Hematopoietic multipotent progenitor cell treated with erythropoietin and hydrocortisone succinate and interleukin-3 and kit ligand, for 4 days (in vitro differentiated cells): ENCODE measurements at regions not wholly inside any gene's neighbourhood (a gene's known extent, or its start where the extent isn't known, plus 50 kb on each side); places are given as distances from the start of the nearest gene placed in this dataset.
"Not testable (repeated sequence)": the region's sequence is repeated elsewhere in the genome, so short reads cannot be mapped to it uniquely, and the experiment has no call there.

Source experiments
- DNase-seq: peaks from one replicate; pipeline ENCODE4 v3.0.0-alpha.2; 2015

GRCh38 chr15:38614621-38615020 is 50.0 kb upstream of the RASGRP1 start:
- DNase-seq: no peak

DNA sequence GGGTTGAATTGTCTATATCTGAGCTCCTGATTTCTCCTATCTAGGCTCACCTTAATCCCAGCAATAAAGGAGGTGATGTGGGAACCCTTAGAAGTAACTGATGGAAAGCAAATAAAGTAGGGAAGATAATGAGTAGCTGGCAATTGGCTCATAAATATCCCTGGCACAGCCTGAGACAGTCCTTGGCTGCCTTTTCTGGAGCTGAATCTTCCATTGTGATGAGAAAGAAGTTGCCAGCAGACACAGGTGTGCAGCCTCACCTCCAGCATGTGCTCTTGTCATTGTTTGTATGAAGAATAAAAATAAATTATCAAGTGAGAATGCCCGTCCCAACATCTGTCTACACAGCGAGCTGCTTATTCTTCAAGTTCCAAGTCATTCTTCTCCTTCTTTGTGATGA is 53.2 kb upstream of the RASGRP1 start:
- no peak for DNase-seq

GRCh38 chr15:38618242-38618955 is 53.8 kb upstream of the RASGRP1 start:
- no peak for DNase-seq

- no peak for DNase-seq
Observed at GRCh38 chr15:38620098-38620497, 55.5 kb upstream of the RASGRP1 start.

- DNase-seq: peak; percentile 54
Observed at GRCh38 chr15:38620851-38621594, 56.4 kb upstream of the RASGRP1 start.

DNA sequence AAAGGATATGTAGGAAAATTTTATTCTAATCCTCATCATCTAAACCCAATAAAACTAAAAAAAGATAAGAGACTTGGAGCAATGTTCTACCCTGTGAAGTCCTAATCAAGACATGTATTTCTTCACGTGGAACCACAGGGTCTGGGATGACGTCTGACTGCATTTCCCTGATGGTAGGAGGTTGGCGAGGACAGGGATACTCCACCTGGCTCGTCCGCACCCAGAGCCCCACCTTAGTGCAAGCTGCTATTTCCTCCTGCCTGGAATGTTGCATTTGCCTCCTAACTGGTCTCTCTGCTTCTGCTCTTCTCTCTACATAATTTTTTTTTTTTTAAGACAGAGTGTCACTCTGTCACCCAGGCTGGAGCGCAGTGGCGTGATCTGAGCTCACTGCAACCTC is 57.7 kb upstream of the RASGRP1 start:
- DNase-seq: no peak

DNA sequence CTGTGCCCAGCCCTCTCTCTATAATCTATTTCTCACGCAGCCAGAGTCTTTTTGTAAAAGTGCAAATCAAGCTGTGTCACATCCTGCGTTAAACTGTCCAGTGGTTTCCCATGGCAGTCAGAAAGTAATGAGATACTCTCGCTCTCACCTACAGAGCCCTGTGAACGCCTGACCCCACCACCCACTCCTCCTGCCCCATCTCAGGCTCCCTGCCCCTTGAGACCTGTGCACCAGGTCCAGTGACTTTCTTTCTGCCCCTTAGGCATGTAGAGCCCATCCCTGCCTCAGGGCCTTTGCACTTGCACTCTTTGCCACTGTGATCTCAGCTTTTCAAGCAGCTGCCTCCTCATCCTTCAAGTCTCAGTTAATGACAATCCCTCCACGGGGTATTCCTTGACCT is 58.3 kb upstream of the RASGRP1 start:
- no peak for DNase-seq

- DNase-seq: no peak
Observed at GRCh38 chr15:38623744-38624143, 59.1 kb upstream of the RASGRP1 start.

GRCh38 chr15:38624244-38625205 is 59.9 kb upstream of the RASGRP1 start:
- DNase-seq: no peak

DNA sequence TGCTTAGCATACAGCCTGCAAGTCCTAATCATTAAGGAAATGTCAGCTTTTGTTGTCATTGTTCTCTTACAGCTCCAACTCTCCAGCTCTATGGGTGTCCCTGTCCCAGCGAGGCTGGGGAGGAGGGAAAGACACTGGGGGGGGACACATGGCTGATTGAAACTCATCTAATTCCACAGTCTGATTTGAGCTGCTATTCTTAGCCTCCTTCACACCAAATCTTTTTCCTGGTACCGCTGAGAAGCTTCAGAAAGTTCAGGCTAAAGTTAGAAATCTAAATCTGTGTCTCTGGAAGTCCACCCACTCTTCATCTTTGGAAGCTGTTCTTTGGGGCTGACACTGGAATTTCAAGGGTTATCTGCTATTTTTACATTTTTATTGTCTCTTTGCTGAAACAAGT is 61.3 kb upstream of the RASGRP1 start:
- no peak for DNase-seq

DNA sequence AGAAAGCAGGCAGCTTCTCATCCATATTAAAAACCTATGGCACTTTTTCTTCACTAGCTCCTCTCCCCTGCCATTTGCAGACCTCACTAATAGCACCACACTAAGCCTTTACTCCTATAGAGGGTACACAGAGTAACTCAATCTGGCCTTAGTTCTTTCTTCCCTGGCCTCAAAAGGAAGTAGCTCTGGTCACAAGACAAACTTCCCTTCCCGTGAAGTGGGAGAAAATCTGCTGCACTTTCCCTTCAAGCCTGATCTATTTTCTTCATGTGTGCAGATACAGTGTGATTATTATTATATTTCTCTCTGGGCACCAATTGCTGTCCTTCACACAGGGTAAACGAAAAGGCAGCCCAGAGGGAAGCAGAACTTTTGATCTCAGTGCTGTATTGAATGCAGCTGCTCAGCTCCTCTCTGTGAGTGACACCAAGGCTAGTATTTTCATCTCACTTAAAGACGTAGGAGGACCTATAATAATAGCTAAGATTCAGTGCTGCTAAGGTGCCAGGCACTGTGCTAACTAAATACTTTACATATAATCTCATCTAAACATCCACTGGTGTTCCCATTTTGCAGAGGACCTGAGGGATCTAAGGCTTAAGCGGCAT is 61.9 kb upstream of the RASGRP1 start:
- peak; percentile 11 for DNase-seq

DNA sequence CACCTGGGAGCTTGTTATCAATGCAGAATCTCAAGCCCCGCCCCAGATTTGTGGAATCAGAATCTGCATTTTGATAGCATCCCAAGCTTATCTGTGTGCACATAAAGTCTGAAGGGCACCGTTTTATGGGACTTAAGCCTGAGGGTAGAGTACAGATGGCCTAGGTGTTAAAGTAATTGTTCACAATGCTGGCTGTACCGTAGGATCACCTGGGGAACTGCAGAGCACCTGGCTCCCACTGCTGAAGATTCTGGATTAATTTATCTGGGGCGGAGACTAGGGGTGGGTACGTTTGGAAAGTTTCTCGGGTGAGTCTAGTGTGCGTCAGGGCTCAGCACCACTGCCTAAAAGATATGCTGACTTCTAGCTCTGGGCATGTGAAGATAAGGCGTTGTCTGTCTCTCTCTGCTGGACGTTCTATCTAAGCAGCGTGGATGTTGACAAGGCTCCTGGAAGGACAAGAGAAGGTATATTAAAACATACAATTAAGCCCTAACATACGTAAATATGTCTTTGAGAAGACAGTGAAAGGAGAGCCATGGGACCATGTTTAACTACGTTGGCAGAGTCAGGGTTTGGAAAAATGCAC is 63.2 kb upstream of the RASGRP1 start:
- DNase-seq: peak; percentile 59

DNA sequence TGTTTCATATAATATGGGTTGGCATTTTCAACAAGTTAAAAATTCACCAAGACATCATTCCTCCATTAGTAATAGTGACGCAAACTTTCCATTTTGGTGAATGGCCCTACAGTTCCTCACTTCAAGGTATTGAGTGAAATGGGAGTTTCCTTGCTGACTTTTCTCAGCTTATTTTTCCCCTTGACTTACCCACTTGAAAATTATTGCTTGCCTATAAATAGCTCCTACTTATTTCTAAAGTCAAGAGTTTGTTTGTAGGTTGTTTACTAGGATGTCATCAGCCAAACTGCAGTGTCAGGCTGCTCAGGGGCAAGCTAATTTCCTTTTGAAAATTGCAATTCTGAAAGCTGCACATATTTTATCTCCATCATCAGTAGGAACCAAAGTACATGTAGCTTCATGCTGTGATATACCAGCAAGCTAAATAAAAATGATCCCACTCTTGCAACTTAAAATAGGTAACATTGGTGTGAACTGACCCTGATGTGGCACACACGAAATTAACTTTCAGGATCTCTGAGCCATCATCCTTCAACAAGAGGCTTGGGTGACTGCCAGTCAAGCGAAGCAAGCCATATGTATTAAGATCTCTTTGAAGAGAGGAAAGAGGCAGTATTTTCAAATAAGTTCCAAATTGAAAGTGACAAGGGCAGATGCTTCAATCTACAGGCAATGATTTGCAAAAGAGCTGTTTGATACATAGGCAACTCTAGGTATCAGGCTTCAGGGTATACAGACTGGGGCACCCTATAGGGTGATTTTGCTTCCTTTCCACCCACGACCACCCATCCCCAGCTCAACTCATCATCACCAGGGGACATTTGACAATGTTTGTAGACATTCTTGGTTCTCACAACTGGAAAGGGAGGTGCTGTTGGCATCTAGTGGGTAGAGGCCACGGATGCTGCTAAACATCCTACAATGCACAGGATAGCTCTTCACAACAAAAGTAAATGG is 66.8 kb upstream of the RASGRP1 start:
- no peak for DNase-seq

GRCh38 chr15:38635170-38635569 is 70.6 kb upstream of the RASGRP1 start:
- no peak for DNase-seq

GRCh38 chr15:38636597-38636996 is 72.0 kb upstream of the RASGRP1 start:
- DNase-seq: no peak

- no peak for DNase-seq
Observed at GRCh38 chr15:38638126-38638525, 73.5 kb upstream of the RASGRP1 start.

DNA sequence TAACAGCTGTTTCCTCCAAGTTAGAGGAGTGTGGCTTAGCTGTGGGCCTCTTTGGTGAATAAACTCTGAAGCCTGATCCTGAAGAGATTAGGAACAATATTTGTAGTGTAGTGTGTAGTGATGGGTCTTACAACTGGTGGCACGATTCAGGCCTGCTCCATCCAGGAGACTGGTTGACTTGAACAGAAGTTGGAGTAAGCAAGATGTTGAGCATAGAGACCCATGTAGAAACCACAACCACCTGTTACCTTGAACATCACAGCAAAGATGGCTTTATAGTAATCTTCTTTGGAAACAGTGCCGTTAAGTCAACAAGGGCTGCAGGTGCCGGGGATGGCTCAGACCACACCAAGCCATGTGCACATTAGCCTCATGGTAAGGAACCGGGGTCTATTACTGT is 74.2 kb upstream of the RASGRP1 start:
- peak; percentile 31 for DNase-seq

DNA sequence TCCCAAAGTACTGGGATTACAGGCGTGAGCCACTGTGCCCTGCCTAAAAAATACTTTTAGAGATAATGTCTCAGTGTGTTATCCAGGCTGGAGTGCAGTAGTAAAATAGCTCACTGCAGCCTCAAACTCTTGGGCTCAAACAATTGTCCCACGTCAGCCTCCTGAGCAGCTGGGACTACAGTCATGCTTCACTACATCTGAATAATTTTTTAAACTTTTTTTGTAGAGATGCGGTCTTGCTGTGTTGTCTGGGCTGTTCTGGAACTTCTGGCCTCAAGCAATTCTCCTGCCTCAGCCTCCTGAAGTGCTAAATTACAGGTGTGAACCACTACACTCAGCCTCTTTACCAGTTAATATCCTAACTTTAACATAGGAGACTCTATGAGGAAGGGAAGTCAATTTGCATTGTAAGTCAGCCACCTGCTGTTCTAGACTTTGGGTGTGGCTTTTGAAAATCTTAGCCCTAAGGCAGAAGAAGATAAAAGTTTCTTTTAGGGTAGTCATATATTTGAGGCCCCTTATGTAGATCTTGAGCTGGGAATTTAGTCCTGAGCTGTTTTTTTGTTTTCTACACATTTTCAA is 78.2 kb upstream of the RASGRP1 start:
- DNase-seq: no peak

DNA sequence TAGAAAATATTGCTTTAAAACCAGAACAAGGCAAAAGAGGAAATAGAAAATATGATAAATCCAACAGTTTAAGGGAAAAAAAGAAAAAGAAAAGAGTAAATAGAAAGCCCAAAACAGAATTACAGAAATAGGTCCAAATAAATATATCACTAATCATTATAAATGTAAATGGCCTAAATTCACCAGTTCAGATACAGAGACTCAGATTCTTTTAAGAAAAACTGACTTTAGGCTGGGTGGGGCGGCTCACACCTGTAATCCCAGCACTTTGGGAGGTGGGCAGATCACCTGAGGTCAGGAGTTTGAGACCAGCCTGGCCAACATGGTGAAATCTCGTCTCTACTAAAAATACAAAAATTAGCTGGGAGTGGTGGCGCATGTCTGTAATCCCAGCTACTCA is 79.7 kb upstream of the RASGRP1 start:
- not testable (repeated sequence) for DNase-seq

DNA sequence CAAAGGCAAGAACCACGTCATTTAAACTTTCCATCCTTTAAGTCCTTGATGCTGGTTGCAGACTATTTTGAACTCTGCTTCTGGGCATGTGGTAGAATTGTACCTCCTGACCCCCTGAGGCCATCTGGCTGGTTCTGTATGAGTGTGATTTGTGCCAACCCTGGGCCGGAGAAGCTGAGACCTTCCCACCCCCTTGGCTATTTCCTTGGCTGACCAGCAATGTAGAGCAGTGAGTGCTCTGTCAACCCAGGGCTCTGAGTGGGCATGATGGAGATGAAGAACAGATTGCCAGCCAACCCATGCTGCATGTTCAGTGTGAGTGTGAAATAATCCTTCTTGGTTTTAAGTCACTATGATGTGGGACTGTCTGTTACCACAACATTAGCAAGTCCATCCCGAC is 82.1 kb upstream of the RASGRP1 start:
- no peak for DNase-seq

- DNase-seq: no peak
Observed at GRCh38 chr15:38647683-38648082, 83.1 kb upstream of the RASGRP1 start.
